ENCODE measurements at regions not wholly inside any gene's neighbourhood (a gene's known extent, or its start where the extent isn't known, plus 50 kb on each side); places are given as distances from the start of the nearest gene placed in this dataset.
"Not testable (repeated sequence)": the region's sequence is repeated elsewhere in the genome, so short reads cannot be mapped to it uniquely, and the experiment has no call there.

GRCh38 chr1:232335261-232335660 is 294.7 kb downstream of the SIPA1L2 start:
- peaks cover 17% of the 10 kb centered on the region for H3K9me3 Mint-ChIP-seq
- DNase-seq = peak; percentile 56
- peaks cover 58% of the 10 kb centered on the region for H3K27me3 Mint-ChIP-seq
- CTCF ChIA-PET = interaction anchor here (0.7 to 2.3 kb wide), 3 partner anchors 9 to 886 kb away, joined by 3 to 6 read pairs (median 4); no protein-coding TSS in a partner anchor
- H3K27ac Mint-ChIP-seq = peak overlapping the region; percentile 33
- peaks cover 4% of the 10 kb centered on the region for H3K36me3 Mint-ChIP-seq
- H3K4me3 Mint-ChIP-seq = no peak overlapping the region
- H3K4me1 Mint-ChIP-seq = peaks cover 21% of the 10 kb centered on the region

- CTCF ChIA-PET = interaction anchor here (1.2 to 2.3 kb wide), 2 partner anchors 8 to 293 kb away, joined by 4 to 6 read pairs; no protein-coding TSS in a partner anchor
- no peak overlapping the region for H3K27ac Mint-ChIP-seq
- no peak for DNase-seq
- peaks cover 21% of the 10 kb centered on the region for H3K4me1 Mint-ChIP-seq
- peaks cover 57% of the 10 kb centered on the region for H3K27me3 Mint-ChIP-seq
- peaks cover 17% of the 10 kb centered on the region for H3K9me3 Mint-ChIP-seq
- H3K4me3 Mint-ChIP-seq = no peak overlapping the region
- H3K36me3 Mint-ChIP-seq = peaks cover 4% of the 10 kb centered on the region
These were observed 295.1 kb downstream of the SIPA1L2 start for GRCh38 chr1:232334811-232335210.

GRCh38 chr1:232334246-232334645 is 295.7 kb downstream of the SIPA1L2 start:
- H3K4me3 Mint-ChIP-seq = no peak overlapping the region
- peaks cover 57% of the 10 kb centered on the region for H3K27me3 Mint-ChIP-seq

GRCh38 chr1:232333419-232333767 is 296.5 kb downstream of the SIPA1L2 start:
- Mint-ChIP-seq H3K27ac (no peak overlapping the region), H3K36me3 (peaks cover 4% of the 10 kb centered on the region), H3K4me3 (no peak overlapping the region), H3K27me3 (peaks cover 54% of the 10 kb centered on the region), H3K9me3 (peaks cover 17% of the 10 kb centered on the region), H3K4me1 (peaks cover 21% of the 10 kb centered on the region)
- DNase-seq = no peak
- CTCF ChIA-PET = no interaction called here

More at GRCh38 chr1:232334246-232334645, 295.7 kb downstream of the SIPA1L2 start:
- Mint-ChIP-seq H3K27ac (no peak overlapping the region), H3K9me3 (peaks cover 17% of the 10 kb centered on the region), H3K36me3 (peaks cover 4% of the 10 kb centered on the region), H3K4me1 (peaks cover 21% of the 10 kb centered on the region)
- DNase-seq = no peak
- CTCF ChIA-PET = interaction anchor here (2.3 kb wide), 1 partner anchor 293 kb away, joined by 6 read pairs; no protein-coding TSS in a partner anchor

- H3K27ac Mint-ChIP-seq, DNase-seq, H3K36me3 Mint-ChIP-seq, CTCF ChIA-PET, H3K4me3 Mint-ChIP-seq: not testable (repeated sequence)
- Mint-ChIP-seq H3K4me1 (peaks cover 21% of the 10 kb centered on the region), H3K27me3 (peaks cover 48% of the 10 kb centered on the region), H3K9me3 (peaks cover 17% of the 10 kb centered on the region)
These were observed 297.1 kb downstream of the SIPA1L2 start for GRCh38 chr1:232332710-232333418.

- CTCF ChIA-PET = interaction anchor here (0.7 kb wide), 1 partner anchor 119 kb away, joined by 3 read pairs; no protein-coding TSS in a partner anchor
- H3K27me3 Mint-ChIP-seq = peaks cover 16% of the 10 kb centered on the region
- H3K4me3 Mint-ChIP-seq = no peak overlapping the region
- H3K4me1 Mint-ChIP-seq = peaks cover 2% of the 10 kb centered on the region
- H3K9me3 Mint-ChIP-seq = peaks cover 7% of the 10 kb centered on the region
- DNase-seq = no peak
- H3K27ac Mint-ChIP-seq = no peak overlapping the region
- peaks cover 1% of the 10 kb centered on the region for H3K36me3 Mint-ChIP-seq
These were observed 300.7 kb downstream of the SIPA1L2 start for GRCh38 chr1:232329103-232329813.

GRCh38 chr1:232328486-232329102 is 301.3 kb downstream of the SIPA1L2 start:
- peaks cover 17% of the 10 kb centered on the region for H3K27me3 Mint-ChIP-seq
- CTCF ChIA-PET = no interaction called here
- no peak overlapping the region for H3K27ac Mint-ChIP-seq
- no peak for DNase-seq
- H3K36me3 Mint-ChIP-seq = peaks cover 1% of the 10 kb centered on the region
- H3K9me3 Mint-ChIP-seq = peaks cover 3% of the 10 kb centered on the region
- H3K4me1 Mint-ChIP-seq = no peaks in the 10 kb centered on the region
- H3K4me3 Mint-ChIP-seq = no peak overlapping the region

GRCh38 chr1:232327899-232328298 is 302.0 kb downstream of the SIPA1L2 start:
- H3K36me3 Mint-ChIP-seq = peaks cover 1% of the 10 kb centered on the region
- no peak overlapping the region for H3K4me3 Mint-ChIP-seq
- H3K4me1 Mint-ChIP-seq = no peaks in the 10 kb centered on the region
- peaks cover 10% of the 10 kb centered on the region for H3K27me3 Mint-ChIP-seq
- no peak for DNase-seq
- H3K9me3 Mint-ChIP-seq = peaks cover 3% of the 10 kb centered on the region
- CTCF ChIA-PET = no interaction called here
- no peak overlapping the region for H3K27ac Mint-ChIP-seq

GRCh38 chr1:232327269-232327668 is 302.7 kb downstream of the SIPA1L2 start:
- CTCF ChIA-PET = interaction anchor here (1.7 kb wide), 1 partner anchor 8 kb away, joined by 4 read pairs; no protein-coding TSS in a partner anchor
- peaks cover 10% of the 10 kb centered on the region for H3K27me3 Mint-ChIP-seq
- no peak for DNase-seq
- peaks cover 1% of the 10 kb centered on the region for H3K36me3 Mint-ChIP-seq
- H3K27ac Mint-ChIP-seq = no peak overlapping the region
- H3K9me3 Mint-ChIP-seq = peaks cover 3% of the 10 kb centered on the region
- no peak overlapping the region for H3K4me3 Mint-ChIP-seq
- H3K4me1 Mint-ChIP-seq = no peaks in the 10 kb centered on the region

GRCh38 chr1:232322162-232322734 is 307.7 kb downstream of the SIPA1L2 start:
- Mint-ChIP-seq H3K36me3 (no peaks in the 10 kb centered on the region), H3K4me1 (no peaks in the 10 kb centered on the region), H3K27me3 (peaks cover 16% of the 10 kb centered on the region), H3K27ac (no peak overlapping the region), H3K4me3 (no peak overlapping the region), H3K9me3 (no peaks in the 10 kb centered on the region)
- DNase-seq = no peak
- CTCF ChIA-PET = no interaction called here

GRCh38 chr1:232319518-232320210 is 310.3 kb downstream of the SIPA1L2 start:
- CTCF ChIA-PET = interaction anchor here (1.0 kb wide), 1 partner anchor 13 kb away, joined by 3 read pairs; no protein-coding TSS in a partner anchor
- Mint-ChIP-seq H3K27me3 (peaks cover 20% of the 10 kb centered on the region), H3K36me3 (no peaks in the 10 kb centered on the region), H3K4me1 (no peaks in the 10 kb centered on the region), H3K4me3 (no peak overlapping the region), H3K27ac (no peak overlapping the region), H3K9me3 (no peaks in the 10 kb centered on the region)
- no peak for DNase-seq

GRCh38 chr1:232319072-232319471 is 310.9 kb downstream of the SIPA1L2 start:
- Mint-ChIP-seq H3K27me3 (peaks cover 20% of the 10 kb centered on the region), H3K27ac (no peak overlapping the region), H3K4me1 (no peaks in the 10 kb centered on the region), H3K9me3 (no peaks in the 10 kb centered on the region), H3K4me3 (no peak overlapping the region), H3K36me3 (no peaks in the 10 kb centered on the region)
- no peak for DNase-seq
- CTCF ChIA-PET = no interaction called here

GRCh38 chr1:232318143-232318542 is 311.8 kb downstream of the SIPA1L2 start:
- DNase-seq = no peak
- Mint-ChIP-seq H3K4me3 (no peak overlapping the region), H3K36me3 (no peaks in the 10 kb centered on the region), H3K27ac (no peak overlapping the region), H3K9me3 (peaks cover 2% of the 10 kb centered on the region), H3K27me3 (peaks cover 15% of the 10 kb centered on the region), H3K4me1 (no peaks in the 10 kb centered on the region)
- CTCF ChIA-PET = no interaction called here

GRCh38 chr1:232317350-232317749 is 312.6 kb downstream of the SIPA1L2 start:
- no peak overlapping the region for H3K27ac Mint-ChIP-seq
- CTCF ChIA-PET = no interaction called here
- H3K36me3 Mint-ChIP-seq = no peaks in the 10 kb centered on the region
- no peak overlapping the region for H3K4me3 Mint-ChIP-seq
- H3K9me3 Mint-ChIP-seq = peaks cover 6% of the 10 kb centered on the region
- H3K27me3 Mint-ChIP-seq = peaks cover 15% of the 10 kb centered on the region
- H3K4me1 Mint-ChIP-seq = no peaks in the 10 kb centered on the region
- DNase-seq = no peak

Data from activated naive CD4-positive, alpha-beta T cell treated with anti-CD3 and anti-CD28 coated beads, Interleukin-2, amount 10 ng/mL, durations not matched to agents 7 days and 5 days (primary cell).